Suppressor macrophage treated with lipopolysaccharide for 4 hours (primary cell): ENCODE measurements at regions not wholly inside any gene's neighbourhood (a gene's known extent, or its start where the extent isn't known, plus 50 kb on each side); places are given as distances from the start of the nearest gene placed in this dataset.
"Not testable (repeated sequence)": the region's sequence is repeated elsewhere in the genome, so short reads cannot be mapped to it uniquely, and the experiment has no call there.

Experiments
- DNase-seq: peaks from one replicate; pipeline ENCODE4 v3.0.0-alpha.2; 2020

- no peak for DNase-seq
Observed at GRCh38 chr11:28858076-28858475, 749.9 kb downstream of the METTL15 start.

DNA sequence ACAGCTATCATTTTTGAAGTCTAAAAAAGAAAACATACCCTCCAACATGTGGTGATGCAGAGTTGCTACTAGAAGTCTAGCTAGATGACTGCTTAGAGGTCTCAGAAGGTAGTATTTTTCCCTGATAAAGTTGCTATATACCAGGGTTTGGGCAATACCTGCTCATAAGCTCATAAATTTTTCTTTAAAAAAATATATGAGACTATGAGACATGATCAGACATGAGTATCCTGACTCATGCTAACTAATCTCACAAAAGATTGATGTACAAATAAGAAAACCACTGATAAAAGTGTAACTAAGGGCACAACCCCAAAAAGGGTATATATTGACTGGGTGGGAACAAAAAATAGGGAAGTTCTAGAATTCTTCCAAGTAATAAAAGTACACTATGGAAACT is 740.9 kb downstream of the METTL15 start:
- no peak for DNase-seq

GRCh38 chr11:28842716-28843115 is 734.5 kb downstream of the METTL15 start:
- DNase-seq = no peak

DNA sequence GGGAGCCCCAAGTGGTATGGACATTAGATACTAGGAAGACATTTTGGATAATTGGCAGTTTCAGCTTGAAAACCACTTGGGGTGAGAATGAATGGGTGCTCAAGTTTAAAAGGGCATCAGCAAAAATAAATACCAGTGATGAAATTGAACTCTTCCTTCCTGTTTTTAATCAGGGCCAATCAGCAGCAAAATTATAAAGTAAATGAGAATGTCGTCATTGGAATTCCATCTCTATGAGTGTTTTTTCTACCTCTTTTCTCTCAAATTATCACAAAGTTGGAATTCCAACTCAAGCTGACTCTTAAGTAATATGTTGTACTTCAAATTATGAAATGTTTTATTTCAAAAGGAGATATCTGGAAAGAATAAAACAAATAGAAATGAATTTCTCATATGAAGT is 730.6 kb downstream of the METTL15 start:
- DNase-seq = no peak

DNA sequence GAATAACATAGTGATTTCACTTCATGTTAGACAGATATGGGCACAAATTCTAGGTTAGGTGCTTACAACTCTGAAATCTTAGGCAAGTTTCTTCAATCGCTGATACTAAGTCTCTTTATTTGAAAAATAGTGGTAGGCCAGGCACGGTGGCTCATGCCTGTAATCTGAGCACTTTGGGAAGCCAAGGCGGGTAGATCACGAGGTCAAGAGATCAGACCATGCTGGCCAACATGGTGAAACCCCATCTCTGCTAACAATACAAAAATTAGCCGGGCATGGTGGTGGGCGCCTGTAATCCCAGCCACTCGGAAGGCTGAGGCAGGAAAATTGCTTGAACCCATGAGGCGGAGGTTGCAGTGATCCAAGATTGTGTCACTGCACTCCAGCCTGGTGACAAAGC is 729.4 kb downstream of the METTL15 start:
- no peak for DNase-seq

- no peak for DNase-seq
Observed at GRCh38 chr11:28836285-28837081, 728.3 kb downstream of the METTL15 start.

- DNase-seq = no peak
Observed at GRCh38 chr11:28835790-28836189, 727.6 kb downstream of the METTL15 start.

DNA sequence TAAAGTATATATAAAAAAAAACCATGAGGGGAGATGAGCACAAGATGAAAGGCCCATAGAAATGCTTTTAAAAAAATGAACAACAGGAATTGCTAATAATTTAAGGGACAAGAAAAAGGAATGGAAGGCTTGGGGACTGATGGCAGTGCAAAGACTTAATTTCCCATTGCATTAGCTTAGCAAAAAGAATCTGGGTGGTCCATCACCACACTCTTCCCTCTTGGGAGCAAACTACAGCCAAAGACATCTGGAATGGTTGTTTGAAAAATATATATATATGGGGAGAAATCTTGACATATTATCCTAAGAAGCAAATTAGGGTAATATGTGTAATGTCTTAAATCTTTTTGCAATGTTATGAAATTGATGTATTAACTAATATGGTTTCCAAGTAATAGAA is 727.1 kb downstream of the METTL15 start:
- no peak for DNase-seq

DNA sequence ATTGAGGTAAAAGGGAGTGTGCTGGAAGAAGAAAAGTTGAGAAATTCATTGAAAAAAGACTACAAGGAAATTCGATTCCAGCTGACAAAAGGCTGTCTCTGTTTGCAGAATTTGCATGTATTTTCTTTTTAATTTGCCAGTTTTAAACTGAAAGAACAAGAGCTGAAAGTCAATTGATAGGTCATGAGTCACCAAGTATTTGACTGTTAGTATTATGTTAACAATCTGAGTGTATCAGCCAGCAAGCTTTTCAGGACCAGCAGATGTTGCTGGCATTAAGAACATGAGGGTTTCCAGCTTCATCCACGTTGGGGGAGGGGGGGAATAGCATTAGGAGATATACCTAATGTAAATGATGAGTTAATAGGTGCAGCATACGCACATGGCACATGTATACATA is 726.7 kb downstream of the METTL15 start:
- no peak for DNase-seq

GRCh38 chr11:28833670-28834069 is 725.5 kb downstream of the METTL15 start:
- no peak for DNase-seq

GRCh38 chr11:28833169-28833568 is 725.0 kb downstream of the METTL15 start:
- no peak for DNase-seq

GRCh38 chr11:28826807-28827206 is 718.6 kb downstream of the METTL15 start:
- DNase-seq = no peak

GRCh38 chr11:28822576-28822975 is 714.4 kb downstream of the METTL15 start:
- DNase-seq = no peak

DNA sequence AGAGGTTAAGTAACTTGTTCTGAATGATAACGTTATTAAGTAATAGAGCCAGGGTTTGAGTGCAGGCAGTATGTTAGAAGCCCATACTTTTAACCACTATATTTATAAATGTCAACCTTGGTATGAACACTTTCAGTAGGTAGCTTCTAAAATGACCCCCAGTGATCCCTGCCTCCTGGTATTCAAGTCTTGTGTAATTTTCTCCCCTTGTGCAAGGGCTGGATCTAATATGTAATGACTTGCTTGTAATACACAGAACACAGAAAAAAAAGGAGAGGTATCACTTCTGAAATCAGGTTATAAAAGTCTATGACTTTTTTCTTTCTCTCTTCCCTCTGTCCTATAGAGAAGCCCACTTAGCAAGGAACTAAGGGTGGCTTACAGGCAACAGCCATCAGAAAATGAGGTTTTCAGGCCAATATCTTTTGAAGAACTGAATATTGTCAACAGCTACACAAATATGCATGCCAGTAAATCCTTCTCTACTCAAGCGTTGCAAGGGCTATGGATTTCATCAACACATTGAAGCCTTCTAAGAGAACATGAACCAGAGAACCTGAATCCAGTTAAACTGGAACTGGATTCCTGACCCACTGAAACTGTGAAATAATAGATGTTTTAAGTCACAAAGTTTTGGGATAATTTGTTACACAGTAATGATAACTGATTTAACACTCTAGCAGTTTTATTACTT is 712.3 kb downstream of the METTL15 start:
- DNase-seq = no peak

DNA sequence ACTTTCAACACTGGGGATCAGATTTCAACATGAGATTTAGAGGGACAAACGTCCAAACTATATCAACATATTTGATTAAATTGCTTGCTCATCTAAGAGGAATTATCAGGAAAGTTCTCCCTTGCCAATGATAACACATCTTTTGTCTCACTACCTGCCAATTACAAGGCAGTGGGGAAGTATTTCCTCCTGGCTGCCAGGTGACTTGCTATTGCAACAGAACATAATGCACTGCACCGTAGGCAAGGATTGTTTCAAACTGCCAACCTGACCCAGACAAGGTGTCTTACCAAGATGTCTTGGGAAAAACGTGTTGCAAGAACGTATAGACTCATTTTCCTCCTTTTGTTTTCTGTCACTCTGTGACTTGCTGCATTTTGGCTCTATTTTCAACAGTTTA is 711.6 kb downstream of the METTL15 start:
- no peak for DNase-seq

DNA sequence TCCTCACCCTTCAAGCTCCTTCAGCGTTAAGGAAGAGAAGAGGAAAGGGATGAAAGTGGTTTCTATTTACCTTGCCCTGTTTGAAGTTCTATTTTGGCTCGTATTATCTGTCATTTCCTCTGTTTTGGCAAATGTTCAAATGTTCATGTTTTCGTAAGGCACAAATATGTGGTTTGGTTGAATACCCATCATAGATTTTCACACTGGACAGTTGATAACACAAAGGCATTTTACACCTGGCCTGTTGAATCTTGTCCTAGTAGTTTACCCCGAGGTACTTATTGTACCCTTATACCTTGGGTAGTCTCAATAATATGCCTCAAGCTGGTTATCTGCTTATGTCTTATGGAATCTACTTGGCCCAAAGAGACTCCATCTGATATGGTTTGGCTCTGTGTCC is 706.9 kb downstream of the METTL15 start:
- no peak for DNase-seq

DNA sequence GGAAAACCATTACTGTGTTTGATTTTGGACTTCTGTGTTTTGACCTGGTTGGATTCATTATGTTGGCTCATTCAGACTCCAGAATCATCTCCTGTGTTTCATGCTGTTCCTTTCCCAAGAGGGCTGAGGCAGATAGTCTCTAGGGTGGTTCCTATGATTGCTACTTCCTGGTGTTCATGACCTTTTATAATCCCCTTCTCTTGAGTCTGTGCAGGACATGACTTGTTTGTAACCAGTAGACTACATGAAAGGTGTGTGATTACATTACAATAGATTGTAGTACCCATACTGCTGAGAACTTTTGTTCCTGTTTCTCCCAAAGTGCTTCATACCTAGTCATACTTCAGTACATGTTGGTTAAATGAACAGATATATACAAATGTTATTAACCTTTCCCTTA is 700.6 kb downstream of the METTL15 start:
- DNase-seq = no peak

DNA sequence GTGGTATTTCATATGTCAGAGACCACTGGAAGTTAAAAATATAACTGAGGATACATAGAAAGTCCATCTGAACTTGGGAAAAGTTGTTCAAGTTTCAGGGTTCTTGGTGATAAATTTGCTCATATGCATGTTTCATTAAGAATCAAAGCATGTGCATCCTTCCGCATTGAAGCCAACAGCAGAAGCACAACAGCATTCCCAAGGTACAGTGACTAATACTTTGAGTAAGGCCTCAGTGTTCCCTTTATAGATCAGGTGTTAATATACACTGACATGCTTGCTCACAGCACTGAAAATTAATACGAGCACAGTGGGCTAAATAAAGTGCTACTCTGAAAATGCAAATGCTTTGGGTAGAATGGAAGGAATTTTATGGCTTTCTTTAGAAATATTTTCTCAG is 691.1 kb downstream of the METTL15 start:
- DNase-seq = no peak

DNA sequence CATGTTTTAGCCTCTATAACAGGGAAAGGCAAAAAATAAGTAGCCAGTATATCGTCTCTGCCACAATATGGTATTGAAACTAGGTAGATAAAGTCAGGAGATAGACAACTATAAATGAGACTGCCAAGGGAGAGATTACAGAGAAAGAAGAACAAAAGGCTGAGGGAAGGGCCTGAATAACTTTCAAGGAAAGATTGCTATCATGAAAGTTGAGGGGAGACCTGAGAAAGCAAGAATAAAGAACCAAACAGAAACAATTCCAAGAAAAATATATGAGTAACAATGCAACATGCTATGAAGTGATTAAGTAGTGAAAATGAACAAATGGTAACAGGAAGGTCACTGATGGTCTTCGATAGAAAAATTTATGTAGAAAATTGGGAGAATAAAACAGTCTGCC is 690.1 kb downstream of the METTL15 start:
- DNase-seq = no peak

- no peak for DNase-seq
Observed at GRCh38 chr11:28797536-28797935, 689.3 kb downstream of the METTL15 start.

- DNase-seq = no peak
Observed at GRCh38 chr11:28794405-28794804, 686.2 kb downstream of the METTL15 start.

DNA sequence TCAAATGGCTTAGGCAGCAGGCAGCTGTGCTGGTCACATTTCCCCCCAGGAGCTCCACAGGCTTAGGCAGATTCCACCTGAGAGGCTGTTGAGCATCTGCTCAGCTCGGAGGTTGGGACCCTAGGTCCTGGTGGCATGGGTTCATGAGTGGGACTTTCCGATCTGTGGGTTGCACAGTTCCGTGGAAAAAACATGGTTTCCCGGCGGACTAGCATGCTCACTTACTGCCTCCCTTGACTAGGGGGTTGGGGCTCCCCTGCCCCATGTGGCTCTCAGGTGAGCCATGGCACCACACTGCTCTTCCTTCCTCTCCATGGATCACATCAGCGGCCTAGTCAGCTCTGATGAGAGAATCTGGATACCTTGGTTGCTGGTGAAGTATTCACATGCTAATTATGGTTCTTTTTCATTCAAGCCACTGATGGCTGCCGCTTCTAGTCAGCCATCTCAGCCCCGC is 685.1 kb downstream of the METTL15 start:
- no peak for DNase-seq

DNA sequence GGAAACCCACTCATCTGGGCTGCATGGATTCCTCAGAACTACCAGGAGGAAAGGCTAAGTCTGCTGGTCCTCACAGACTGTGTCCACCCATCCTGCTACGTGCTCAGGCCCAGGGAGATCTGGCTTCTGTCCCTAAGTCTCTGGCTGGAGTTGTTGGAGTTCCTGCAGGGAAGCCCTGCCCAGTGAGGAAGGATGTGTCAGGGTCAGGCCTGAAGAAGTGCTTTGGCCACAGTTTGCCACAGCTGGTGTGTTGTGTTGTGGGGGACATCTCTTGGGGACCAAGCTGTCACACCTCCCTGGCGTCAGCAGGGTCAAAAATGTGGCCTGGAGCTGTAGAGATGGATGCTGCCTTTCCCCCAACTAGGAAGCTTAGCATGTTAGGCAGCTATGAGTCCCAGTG is 684.7 kb downstream of the METTL15 start:
- DNase-seq = no peak

DNA sequence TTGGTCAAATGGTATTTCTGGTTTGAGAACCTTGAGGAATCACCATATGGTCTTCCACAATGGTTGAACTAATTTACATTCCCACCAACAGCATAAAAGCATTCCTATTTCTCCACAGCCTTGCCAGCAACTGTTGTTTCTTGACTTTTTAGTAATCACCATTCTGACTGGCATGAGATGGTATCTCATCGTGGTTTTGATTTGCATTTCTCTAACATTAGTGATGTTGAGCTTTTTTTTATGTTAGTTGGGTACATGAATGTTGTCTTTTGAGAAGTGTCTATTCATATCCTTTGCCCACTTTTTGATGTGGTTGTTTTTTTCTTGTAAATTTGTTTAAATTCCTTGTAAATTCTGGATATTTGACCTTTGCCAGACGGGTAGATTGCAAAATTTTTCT is 679.7 kb downstream of the METTL15 start:
- not testable (repeated sequence) for DNase-seq

DNA sequence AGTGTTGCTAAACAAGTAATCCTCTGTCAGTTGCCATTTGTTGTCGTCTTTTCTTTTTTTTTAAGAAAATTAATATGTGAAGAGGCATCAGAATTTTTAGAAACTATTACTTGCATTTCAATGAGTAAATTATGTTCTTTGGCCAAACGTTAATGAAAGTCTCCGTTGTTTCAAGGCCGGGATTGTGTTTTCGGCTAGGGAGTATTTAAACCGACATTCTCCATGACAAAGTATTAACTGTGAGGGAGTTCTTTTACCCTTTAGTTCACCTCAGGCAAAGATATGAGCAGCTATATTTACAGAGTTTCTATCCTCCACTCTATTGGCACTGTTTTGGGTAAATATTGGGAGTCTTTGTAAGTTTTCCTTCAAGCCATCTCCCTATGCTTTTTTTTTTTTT is 668.9 kb downstream of the METTL15 start:
- no peak for DNase-seq
